GM23338 (cell line): ENCODE measurements at regions not wholly inside any gene's neighbourhood (a gene's known extent, or its start where the extent isn't known, plus 50 kb on each side); places are given as distances from the start of the nearest gene placed in this dataset.

Source experiments
- ATAC-seq: fragments of 200-7000 bp; cut with Tn5 transposase; 3 replicates; pipeline ENCODE4 v1.9.1; 2020
- DNase-seq: peaks from one replicate; pipeline ENCODE4 v3.0.0-alpha.2; 2015; ENCODE audit warnings: low spot score
- H2AFZ ChIP-seq: fragments of 200-600 bp; sonication (generic); 2 replicates; pipeline ENCODE4 v1.8.0; 2016; ENCODE audit warnings: antibody characterized with exemption, mild to moderate bottlenecking, moderate library complexity
- H3F3A ChIP-seq: fragments of 200-600 bp; sonication (generic); replicated peaks from 2 replicates; pipeline ENCODE4 v1.8.0; 2017; ENCODE audit warnings: antibody characterized with exemption, mixed run types, low read depth
- H3K27ac ChIP-seq: fragments of 200-600 bp; sonication (generic); 2 replicates; pipeline ENCODE4 v1.6.1; 2016; ENCODE audit warnings: low read depth
- H3K27me3 ChIP-seq: fragments of 200-600 bp; sonication (generic); 2 replicates; pipeline ENCODE4 v1.8.0; 2016; ENCODE audit warnings: mild to moderate bottlenecking, mixed run types, moderate library complexity; ENCODE audit not compliant: insufficient read depth
- H3K36me3 ChIP-seq: fragments of 200-600 bp; sonication (generic); 2 replicates; pipeline ENCODE4 v1.8.0; 2016; ENCODE audit warnings: mild to moderate bottlenecking; ENCODE audit not compliant: insufficient read depth
- H3K4me1 ChIP-seq: fragments of 200-600 bp; sonication (generic); 2 replicates; pipeline ENCODE4 v1.8.0; 2016; ENCODE audit warnings: mild to moderate bottlenecking, moderate library complexity; ENCODE audit not compliant: insufficient read depth
- H3K4me2 ChIP-seq: fragments of 200-600 bp; sonication (generic); 2 replicates; pipeline ENCODE4 v1.7.1; 2017; ENCODE audit warnings: mixed run types
- H3K4me3 ChIP-seq: fragments of 200-600 bp; sonication (generic); 2 replicates; pipeline ENCODE4 v1.6.1; 2016; ENCODE audit warnings: mixed run types
- H3K79me2 ChIP-seq: fragments of 200-600 bp; sonication (generic); replicated peaks from 2 replicates; pipeline ENCODE4 v1.8.0; 2017; ENCODE audit warnings: mild to moderate bottlenecking; ENCODE audit not compliant: insufficient read depth
- H3K9me2 ChIP-seq: fragments of 200-600 bp; sonication (generic); 2 replicates; pipeline ENCODE4 v1.8.0; 2017; ENCODE audit not compliant: insufficient read depth
- H4K20me1 ChIP-seq: fragments of 200-600 bp; sonication (generic); replicated peaks from 2 replicates; pipeline ENCODE4 v1.8.0; 2017; ENCODE audit warnings: mild to moderate bottlenecking; ENCODE audit not compliant: insufficient read depth
- H3K27ac Mint-ChIP-seq: 2 replicates; pipeline ENCODE4 v1.8.0; 2020; ENCODE audit warnings: inconsistent platforms, mild to moderate bottlenecking, moderate library complexity, mixed read lengths
- H3K27me3 Mint-ChIP-seq: 3 replicates; pipeline ENCODE4 v1.8.0; 2022; ENCODE audit warnings: low read depth, mild to moderate bottlenecking, moderate library complexity, mixed read lengths, inconsistent platforms; ENCODE audit not compliant: insufficient read depth, poor library complexity
- H3K36me3 Mint-ChIP-seq: 3 replicates; pipeline ENCODE4 v1.8.0; 2021; ENCODE audit warnings: low read depth, mild to moderate bottlenecking, inconsistent platforms, moderate library complexity, mixed read lengths
- H3K4me1 Mint-ChIP-seq: 3 replicates; pipeline ENCODE4 v1.8.0; 2020; ENCODE audit warnings: mild to moderate bottlenecking, inconsistent platforms, mixed read lengths
- H3K4me3 Mint-ChIP-seq: 3 replicates; pipeline ENCODE4 v1.8.0; 2021; ENCODE audit warnings: moderate library complexity, mild to moderate bottlenecking, inconsistent platforms, mixed read lengths
- H3K9me3 Mint-ChIP-seq: 3 replicates; pipeline ENCODE4 v1.8.0; 2020; ENCODE audit warnings: moderate library complexity, mild to moderate bottlenecking, inconsistent platforms, mixed read lengths
- CREB1 ChIP-seq: fragments of 250-450 bp; sonication (Bioruptor Pico); IDR thresholded peaks from 2 replicates; pipeline ENCODE4 v1.5.0; 2020; ENCODE audit warnings: low read depth, mild to moderate bottlenecking, moderate library complexity
- EZH2 ChIP-seq: fragments of 200-600 bp; sonication (generic); IDR thresholded peaks from one replicate; pipeline ENCODE4 v1.8.0; 2017; ENCODE audit warnings: antibody characterized with exemption, mild to moderate bottlenecking, low read depth; ENCODE audit not compliant: unreplicated experiment
- EZH2phosphoT487 ChIP-seq: fragments of 200-600 bp; sonication (generic); IDR thresholded peaks from one replicate; pipeline ENCODE4 v1.8.1; 2018; ENCODE audit warnings: antibody characterized with exemption; ENCODE audit not compliant: unreplicated experiment
- NANOG ChIP-seq: IDR thresholded peaks from 2 replicates; pipeline ENCODE4 v1.6.1; 2016; ENCODE audit warnings: antibody characterized with exemption, borderline replicate concordance
- POLR2AphosphoS5 ChIP-seq: IDR thresholded peaks from 2 replicates; pipeline ENCODE4 v1.6.1; 2016; ENCODE audit warnings: antibody characterized with exemption, low read depth
- STAT1 ChIP-seq: IDR thresholded peaks from one replicate; pipeline ENCODE4 v1.6.1; 2016; ENCODE audit warnings: antibody characterized with exemption; ENCODE audit not compliant: unreplicated experiment
- ZNF114 ChIP-seq: fragments of 250-450 bp; sonication (Bioruptor Pico); IDR thresholded peaks from 2 replicates; pipeline ENCODE4 v1.5.0; 2020; ENCODE audit warnings: mild to moderate bottlenecking, moderate library complexity
- ZNF331 ChIP-seq: fragments of 250-450 bp; sonication (Bioruptor Pico); IDR thresholded peaks from 2 replicates; pipeline ENCODE4 v1.5.0; 2020; ENCODE audit warnings: low read depth, mild to moderate bottlenecking, moderate library complexity
- TF ChIP-seq, protein P1 (sequence below): fragments of 250-450 bp; sonication (Bioruptor Pico); IDR thresholded peaks from 2 replicates; pipeline ENCODE4 v1.5.0; 2020; ENCODE audit warnings: mild to moderate bottlenecking, moderate library complexity
- TF ChIP-seq, protein P2 (sequence below): IDR thresholded peaks from one replicate; pipeline ENCODE4 v1.6.1; 2018; ENCODE audit warnings: antibody characterized with exemption; ENCODE audit not compliant: unreplicated experiment
- TF ChIP-seq, protein P3 (sequence below), 2 experiments: fragments of 200-600 bp in 1 of 2; sonication (generic) in 1 of 2; conservative IDR thresholded peaks; 2 replicates each; pipeline versions ENCODE4 v1.5.1 to v1.6.1; 2016 to 2017; ENCODE audit warnings: antibody characterized with exemption in 2 of 2, low read depth in 2 of 2, mild to moderate bottlenecking in 2 of 2, moderate library complexity in 1 of 2
- TF ChIP-seq, protein P4 (sequence below): IDR thresholded peaks from 2 replicates; pipeline ENCODE4 v1.6.1; 2016; ENCODE audit warnings: antibody characterized with exemption

DNA sequence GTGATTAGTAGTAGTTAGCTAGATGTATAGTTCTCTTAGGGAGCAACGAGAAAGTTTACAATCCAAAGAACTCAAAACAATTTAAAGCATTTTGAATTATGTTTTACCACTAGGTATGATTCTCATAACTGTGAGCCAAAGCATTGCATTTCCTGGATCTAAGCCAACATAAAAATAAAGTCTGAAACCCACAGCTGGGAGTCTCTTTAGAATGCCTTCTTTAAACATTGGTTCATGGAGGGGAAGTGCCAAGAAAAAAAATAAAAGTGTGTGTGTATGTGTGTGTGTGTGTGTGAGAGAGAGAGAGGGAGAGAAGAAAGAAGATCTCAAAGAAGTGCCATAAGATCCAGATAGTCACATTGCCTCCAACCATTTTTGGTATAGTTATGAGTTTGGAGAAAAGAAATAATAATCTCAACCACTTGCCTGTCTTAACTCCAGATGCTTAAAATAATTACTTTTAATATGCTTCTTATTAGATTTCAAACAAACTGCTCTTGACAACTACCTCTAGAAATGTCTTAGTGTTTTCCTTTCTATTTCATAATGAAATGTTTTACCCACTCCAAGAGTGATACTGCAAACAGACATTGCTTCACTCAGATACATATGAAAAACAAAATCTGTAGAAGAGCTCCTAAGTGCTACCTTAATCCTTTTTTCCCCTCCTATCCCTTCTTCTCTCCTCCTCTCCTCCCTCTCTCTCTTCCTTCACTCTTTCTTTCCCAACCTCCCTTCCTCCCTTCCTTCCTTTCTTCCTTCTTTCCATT lies 554.1 kb downstream of the KCTD12 start (continued):
- TF ChIP-seq, protein P1, sequence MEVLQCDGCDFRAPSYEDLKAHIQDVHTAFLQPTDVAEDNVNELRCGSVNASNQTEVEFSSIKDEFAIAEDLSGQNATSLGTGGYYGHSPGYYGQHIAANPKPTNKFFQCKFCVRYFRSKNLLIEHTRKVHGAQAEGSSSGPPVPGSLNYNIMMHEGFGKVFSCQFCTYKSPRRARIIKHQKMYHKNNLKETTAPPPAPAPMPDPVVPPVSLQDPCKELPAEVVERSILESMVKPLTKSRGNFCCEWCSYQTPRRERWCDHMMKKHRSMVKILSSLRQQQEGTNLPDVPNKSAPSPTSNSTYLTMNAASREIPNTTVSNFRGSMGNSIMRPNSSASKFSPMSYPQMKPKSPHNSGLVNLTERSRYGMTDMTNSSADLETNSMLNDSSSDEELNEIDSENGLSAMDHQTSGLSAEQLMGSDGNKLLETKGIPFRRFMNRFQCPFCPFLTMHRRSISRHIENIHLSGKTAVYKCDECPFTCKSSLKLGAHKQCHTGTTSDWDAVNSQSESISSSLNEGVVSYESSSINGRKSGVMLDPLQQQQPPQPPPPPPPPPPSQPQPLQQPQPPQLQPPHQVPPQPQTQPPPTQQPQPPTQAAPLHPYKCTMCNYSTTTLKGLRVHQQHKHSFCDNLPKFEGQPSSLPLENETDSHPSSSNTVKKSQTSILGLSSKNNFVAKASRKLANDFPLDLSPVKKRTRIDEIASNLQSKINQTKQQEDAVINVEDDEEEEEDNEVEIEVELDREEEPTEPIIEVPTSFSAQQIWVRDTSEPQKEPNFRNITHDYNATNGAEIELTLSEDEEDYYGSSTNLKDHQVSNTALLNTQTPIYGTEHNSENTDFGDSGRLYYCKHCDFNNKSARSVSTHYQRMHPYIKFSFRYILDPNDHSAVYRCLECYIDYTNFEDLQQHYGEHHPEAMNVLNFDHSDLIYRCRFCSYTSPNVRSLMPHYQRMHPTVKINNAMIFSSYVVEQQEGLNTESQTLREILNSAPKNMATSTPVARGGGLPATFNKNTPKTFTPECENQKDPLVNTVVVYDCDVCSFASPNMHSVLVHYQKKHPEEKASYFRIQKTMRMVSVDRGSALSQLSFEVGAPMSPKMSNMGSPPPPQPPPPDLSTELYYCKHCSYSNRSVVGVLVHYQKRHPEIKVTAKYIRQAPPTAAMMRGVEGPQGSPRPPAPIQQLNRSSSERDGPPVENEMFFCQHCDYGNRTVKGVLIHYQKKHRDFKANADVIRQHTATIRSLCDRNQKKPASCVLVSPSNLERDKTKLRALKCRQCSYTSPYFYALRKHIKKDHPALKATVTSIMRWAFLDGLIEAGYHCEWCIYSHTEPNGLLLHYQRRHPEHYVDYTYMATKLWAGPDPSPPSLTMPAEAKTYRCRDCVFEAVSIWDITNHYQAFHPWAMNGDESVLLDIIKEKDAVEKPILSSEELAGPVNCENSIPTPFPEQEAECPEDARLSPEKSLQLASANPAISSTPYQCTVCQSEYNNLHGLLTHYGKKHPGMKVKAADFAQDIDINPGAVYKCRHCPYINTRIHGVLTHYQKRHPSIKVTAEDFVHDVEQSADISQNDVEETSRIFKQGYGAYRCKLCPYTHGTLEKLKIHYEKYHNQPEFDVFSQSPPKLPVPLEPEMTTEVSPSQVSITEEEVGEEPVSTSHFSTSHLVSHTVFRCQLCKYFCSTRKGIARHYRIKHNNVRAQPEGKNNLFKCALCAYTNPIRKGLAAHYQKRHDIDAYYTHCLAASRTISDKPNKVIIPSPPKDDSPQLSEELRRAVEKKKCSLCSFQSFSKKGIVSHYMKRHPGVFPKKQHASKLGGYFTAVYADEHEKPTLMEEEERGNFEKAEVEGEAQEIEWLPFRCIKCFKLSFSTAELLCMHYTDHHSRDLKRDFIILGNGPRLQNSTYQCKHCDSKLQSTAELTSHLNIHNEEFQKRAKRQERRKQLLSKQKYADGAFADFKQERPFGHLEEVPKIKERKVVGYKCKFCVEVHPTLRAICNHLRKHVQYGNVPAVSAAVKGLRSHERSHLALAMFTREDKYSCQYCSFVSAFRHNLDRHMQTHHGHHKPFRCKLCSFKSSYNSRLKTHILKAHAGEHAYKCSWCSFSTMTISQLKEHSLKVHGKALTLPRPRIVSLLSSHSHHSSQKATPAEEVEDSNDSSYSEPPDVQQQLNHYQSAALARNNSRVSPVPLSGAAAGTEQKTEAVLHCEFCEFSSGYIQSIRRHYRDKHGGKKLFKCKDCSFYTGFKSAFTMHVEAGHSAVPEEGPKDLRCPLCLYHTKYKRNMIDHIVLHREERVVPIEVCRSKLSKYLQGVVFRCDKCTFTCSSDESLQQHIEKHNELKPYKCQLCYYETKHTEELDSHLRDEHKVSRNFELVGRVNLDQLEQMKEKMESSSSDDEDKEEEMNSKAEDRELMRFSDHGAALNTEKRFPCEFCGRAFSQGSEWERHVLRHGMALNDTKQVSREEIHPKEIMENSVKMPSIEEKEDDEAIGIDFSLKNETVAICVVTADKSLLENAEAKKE (CRISPR knock-in tag) = no peak
- TF ChIP-seq EZH2 = no peak

DNA sequence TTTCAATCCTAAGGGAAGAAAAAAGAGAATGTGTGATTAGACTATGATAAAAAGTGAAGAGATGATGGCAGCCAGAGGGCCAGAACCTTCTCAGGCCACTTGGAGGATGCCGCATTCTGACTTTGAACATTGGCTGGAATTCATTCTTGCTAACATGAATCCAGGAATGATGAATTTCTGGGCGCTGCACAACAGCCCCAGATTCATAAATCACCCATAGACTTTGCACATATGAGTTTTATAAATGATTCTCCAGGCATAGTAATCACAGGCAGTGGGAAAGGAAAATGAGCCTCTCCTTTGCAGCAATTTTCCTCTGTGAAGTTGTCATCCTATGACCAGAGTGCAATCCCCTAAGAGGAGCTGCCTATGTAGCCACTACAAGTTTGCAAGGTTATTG lies 555.4 kb downstream of the KCTD12 start:
- DNase-seq (no peak), ATAC-seq (no peak)
- no peaks in the 10 kb centered on the region for H3K36me3 ChIP-seq
- Mint-ChIP-seq H3K9me3 (no peaks in the 10 kb centered on the region), H3K27me3 (peaks cover 8% of the 10 kb centered on the region), H3K4me3 (no peak overlapping the region), H3K27ac (no peak overlapping the region), H3K4me1 (no peaks in the 10 kb centered on the region), H3K36me3 (no peaks in the 10 kb centered on the region)
- H3K4me1 ChIP-seq = no peaks in the 10 kb centered on the region
- H4K20me1 ChIP-seq = no peaks in the 10 kb centered on the region
- H3K79me2 ChIP-seq = no peaks in the 10 kb centered on the region
- H3K4me2 ChIP-seq = no peak overlapping the region
- no peaks in the 10 kb centered on the region for H3F3A ChIP-seq
- H3K27me3 ChIP-seq = peaks cover 26% of the 10 kb centered on the region
- peaks cover 11% of the 10 kb centered on the region; the same call in 1 of the 2 replicates for H3K9me2 ChIP-seq
- H3K27ac ChIP-seq = no peak overlapping the region
- H3K4me3 ChIP-seq = no peak overlapping the region
- no peak overlapping the region for H2AFZ ChIP-seq
- TF ChIP-seq POLR2AphosphoS5 = no peak
- no peak for TF ChIP-seq STAT1
- TF ChIP-seq, protein P2, sequence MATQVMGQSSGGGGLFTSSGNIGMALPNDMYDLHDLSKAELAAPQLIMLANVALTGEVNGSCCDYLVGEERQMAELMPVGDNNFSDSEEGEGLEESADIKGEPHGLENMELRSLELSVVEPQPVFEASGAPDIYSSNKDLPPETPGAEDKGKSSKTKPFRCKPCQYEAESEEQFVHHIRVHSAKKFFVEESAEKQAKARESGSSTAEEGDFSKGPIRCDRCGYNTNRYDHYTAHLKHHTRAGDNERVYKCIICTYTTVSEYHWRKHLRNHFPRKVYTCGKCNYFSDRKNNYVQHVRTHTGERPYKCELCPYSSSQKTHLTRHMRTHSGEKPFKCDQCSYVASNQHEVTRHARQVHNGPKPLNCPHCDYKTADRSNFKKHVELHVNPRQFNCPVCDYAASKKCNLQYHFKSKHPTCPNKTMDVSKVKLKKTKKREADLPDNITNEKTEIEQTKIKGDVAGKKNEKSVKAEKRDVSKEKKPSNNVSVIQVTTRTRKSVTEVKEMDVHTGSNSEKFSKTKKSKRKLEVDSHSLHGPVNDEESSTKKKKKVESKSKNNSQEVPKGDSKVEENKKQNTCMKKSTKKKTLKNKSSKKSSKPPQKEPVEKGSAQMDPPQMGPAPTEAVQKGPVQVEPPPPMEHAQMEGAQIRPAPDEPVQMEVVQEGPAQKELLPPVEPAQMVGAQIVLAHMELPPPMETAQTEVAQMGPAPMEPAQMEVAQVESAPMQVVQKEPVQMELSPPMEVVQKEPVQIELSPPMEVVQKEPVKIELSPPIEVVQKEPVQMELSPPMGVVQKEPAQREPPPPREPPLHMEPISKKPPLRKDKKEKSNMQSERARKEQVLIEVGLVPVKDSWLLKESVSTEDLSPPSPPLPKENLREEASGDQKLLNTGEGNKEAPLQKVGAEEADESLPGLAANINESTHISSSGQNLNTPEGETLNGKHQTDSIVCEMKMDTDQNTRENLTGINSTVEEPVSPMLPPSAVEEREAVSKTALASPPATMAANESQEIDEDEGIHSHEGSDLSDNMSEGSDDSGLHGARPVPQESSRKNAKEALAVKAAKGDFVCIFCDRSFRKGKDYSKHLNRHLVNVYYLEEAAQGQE = no peak
- TF ChIP-seq EZH2phosphoT487 = no peak
- TF ChIP-seq CREB1 = no peak
- no peak for TF ChIP-seq ZNF331 (CRISPR knock-in tag)
- no peak for TF ChIP-seq EZH2
- no peak for TF ChIP-seq ZNF114
- TF ChIP-seq, protein P3, sequence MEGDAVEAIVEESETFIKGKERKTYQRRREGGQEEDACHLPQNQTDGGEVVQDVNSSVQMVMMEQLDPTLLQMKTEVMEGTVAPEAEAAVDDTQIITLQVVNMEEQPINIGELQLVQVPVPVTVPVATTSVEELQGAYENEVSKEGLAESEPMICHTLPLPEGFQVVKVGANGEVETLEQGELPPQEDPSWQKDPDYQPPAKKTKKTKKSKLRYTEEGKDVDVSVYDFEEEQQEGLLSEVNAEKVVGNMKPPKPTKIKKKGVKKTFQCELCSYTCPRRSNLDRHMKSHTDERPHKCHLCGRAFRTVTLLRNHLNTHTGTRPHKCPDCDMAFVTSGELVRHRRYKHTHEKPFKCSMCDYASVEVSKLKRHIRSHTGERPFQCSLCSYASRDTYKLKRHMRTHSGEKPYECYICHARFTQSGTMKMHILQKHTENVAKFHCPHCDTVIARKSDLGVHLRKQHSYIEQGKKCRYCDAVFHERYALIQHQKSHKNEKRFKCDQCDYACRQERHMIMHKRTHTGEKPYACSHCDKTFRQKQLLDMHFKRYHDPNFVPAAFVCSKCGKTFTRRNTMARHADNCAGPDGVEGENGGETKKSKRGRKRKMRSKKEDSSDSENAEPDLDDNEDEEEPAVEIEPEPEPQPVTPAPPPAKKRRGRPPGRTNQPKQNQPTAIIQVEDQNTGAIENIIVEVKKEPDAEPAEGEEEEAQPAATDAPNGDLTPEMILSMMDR (conservative IDR thresholded peaks at IDR 0.05; ENCODE audit: low read depth in 2 of 2) = no peak
- TF ChIP-seq, protein P4, sequence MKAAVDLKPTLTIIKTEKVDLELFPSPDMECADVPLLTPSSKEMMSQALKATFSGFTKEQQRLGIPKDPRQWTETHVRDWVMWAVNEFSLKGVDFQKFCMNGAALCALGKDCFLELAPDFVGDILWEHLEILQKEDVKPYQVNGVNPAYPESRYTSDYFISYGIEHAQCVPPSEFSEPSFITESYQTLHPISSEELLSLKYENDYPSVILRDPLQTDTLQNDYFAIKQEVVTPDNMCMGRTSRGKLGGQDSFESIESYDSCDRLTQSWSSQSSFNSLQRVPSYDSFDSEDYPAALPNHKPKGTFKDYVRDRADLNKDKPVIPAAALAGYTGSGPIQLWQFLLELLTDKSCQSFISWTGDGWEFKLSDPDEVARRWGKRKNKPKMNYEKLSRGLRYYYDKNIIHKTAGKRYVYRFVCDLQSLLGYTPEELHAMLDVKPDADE = no peak
- TF ChIP-seq NANOG = no peak
